K562 (cell line): ENCODE measurements at regions not wholly inside any gene's neighbourhood (a gene's known extent, or its start where the extent isn't known, plus 50 kb on each side); places are given as distances from the start of the nearest gene placed in this dataset.

Experiments
- ATAC-seq: fragments of 200-7000 bp; cut with Tn5 transposase; 3 replicates; pipeline ENCODE4 v1.9.1; 2020; ENCODE audit warnings: moderate library complexity
- BruUV-seq: library from RNA; stranded (reverse); fragments of 400-500 nt; replicated peaks from 2 replicates; lab custom pipeline; 2021; lab: Mats Ljungman, UMichigan
- CTCF ChIA-PET: fragments of 300-600 bp; formaldehyde crosslinking; extraction: SDS; loops from one replicate; lab custom pipeline; 2021; ENCODE audit warnings: low intra/inter-chr PET ratio; lab: Yijun Ruan, JAX
- POLR2A ChIA-PET: fragments of 300-600, 350-650 bp; sonication (Branson Sonifier 250); formaldehyde crosslinking; extraction: SDS; loops from one replicate; lab custom pipeline; 2021; ENCODE audit warnings: antibody characterized with exemption, inconsistent platforms; lab: Yijun Ruan, JAX
- DNase-seq, 4 experiments: peaks; one replicate each; pipeline versions ENCODE4 v3.0.0 to v3.0.0-alpha.2; 2011 to 2018; ENCODE audit warnings: low spot score in 3 of 4, mixed read lengths in 3 of 4; ENCODE audit errors: extremely low read depth in 1 of 4
- FAIRE-seq: peaks from 2 replicates; lab custom pipeline; 2011; peaks lifted over from hg19 to GRCh38; lab: Jason Lieb, UNC
- H2AFZ ChIP-seq: 2 replicates; pipeline ENCODE4 v1.6.0; 2011; ENCODE audit warnings: low read depth, low read length, control low read depth, inconsistent platforms
- H3K27ac ChIP-seq: fragments of 200-600 bp; 3 replicates; pipeline ENCODE4 v1.8.0; 2011; ENCODE audit warnings: low read depth, mild to moderate bottlenecking, control low read depth, inconsistent platforms, low read length, moderate library complexity, mixed read lengths; ENCODE audit errors: extremely low read depth
- H3K27me3 ChIP-seq, 2 experiments: fragments of 300-600 bp in 1 of 2; 2 replicates in 1 of 2; 3 replicates in 1 of 2; pipeline versions ENCODE4 v1.6.0 to v1.8.0; 2011; ENCODE audit warnings: inconsistent platforms in 2 of 2, low read length in 2 of 2, mild to moderate bottlenecking in 1 of 2, mixed read lengths in 1 of 2, moderate library complexity in 1 of 2; ENCODE audit not compliant: control insufficient read depth in 2 of 2, insufficient read depth in 2 of 2
- H3K36me3 ChIP-seq: fragments of 300-600 bp; 3 replicates; pipeline ENCODE4 v1.8.0; 2011; ENCODE audit warnings: mild to moderate bottlenecking, low read length, inconsistent platforms; ENCODE audit not compliant: control insufficient read depth, insufficient read depth
- H3K4me1 ChIP-seq, 2 experiments: fragments of 200-600 bp in 1 of 2; replicated peaks in 1 of 2; 2 replicates in 1 of 2; 3 replicates in 1 of 2; pipeline versions ENCODE4 v1.5.1 to v1.8.0; 2011; ENCODE audit warnings: inconsistent platforms in 2 of 2, low read length in 2 of 2, mild to moderate bottlenecking in 1 of 2, mixed read lengths in 1 of 2, moderate library complexity in 1 of 2; ENCODE audit not compliant: control insufficient read depth in 2 of 2, insufficient read depth in 2 of 2
- H3K4me2 ChIP-seq: 2 replicates; pipeline ENCODE4 v1.6.1; 2011; ENCODE audit warnings: low read length, control low read depth, inconsistent platforms, mixed read lengths; ENCODE audit not compliant: insufficient read depth
- H3K4me3 ChIP-seq: fragments of 200-600 bp; sonication (generic), shearing (Covaris generic); 2 replicates; pipeline ENCODE4 v1.5.1; 2016; ENCODE audit warnings: control low read depth, inconsistent platforms
- H3K79me2 ChIP-seq: fragments of 200-600 bp; 3 replicates; pipeline ENCODE4 v1.8.0; 2011; ENCODE audit warnings: low read length, inconsistent platforms; ENCODE audit not compliant: control insufficient read depth, insufficient read depth
- H3K9ac ChIP-seq, 2 experiments: 2 replicates each; pipeline versions ENCODE4 v1.6.0 to v1.6.1; 2011; ENCODE audit warnings: low read depth in 2 of 2, low read length in 2 of 2, control low read depth in 1 of 2, inconsistent platforms in 1 of 2, mild to moderate bottlenecking in 1 of 2, mixed read lengths in 1 of 2; ENCODE audit not compliant: insufficient read depth in 1 of 2
- H3K9me1 ChIP-seq: one replicate; pipeline ENCODE4 v1.6.0; 2011; ENCODE audit warnings: inconsistent platforms, mild to moderate bottlenecking, low read length, moderate library complexity; ENCODE audit not compliant: control insufficient read depth, insufficient read depth
- H3K9me3 ChIP-seq: replicated peaks from 2 replicates; pipeline ENCODE4 v1.5.1; 2011; ENCODE audit warnings: low read depth, low read length, inconsistent platforms; ENCODE audit not compliant: control insufficient read depth, insufficient read depth
- H4K20me1 ChIP-seq: replicated peaks from 2 replicates; pipeline ENCODE4 v1.6.1; 2011; ENCODE audit warnings: low read length, inconsistent platforms, mixed read lengths; ENCODE audit not compliant: control insufficient read depth, insufficient read depth
- ADNP ChIP-seq: fragments of 200-800 bp; sonication (Bioruptor generic); IDR thresholded peaks from 2 replicates; pipeline ENCODE4 v1.6.1; 2016; ENCODE audit warnings: missing genetic modification characterization, missing compliant biosample characterization
- ARID2 ChIP-seq: fragments of 450-650 bp; IDR thresholded peaks from 2 replicates; pipeline ENCODE4 v1.6.1; 2017; ENCODE audit warnings: antibody characterized with exemption, mild to moderate bottlenecking
- HMGN3 ChIP-seq: IDR thresholded peaks from 2 replicates; pipeline ENCODE4 v1.6.1; 2011; ENCODE audit warnings: borderline replicate concordance, low read depth, mild to moderate bottlenecking, mixed read lengths, low read length; ENCODE audit not compliant: insufficient read length; ENCODE audit errors: extremely low read depth
- HNRNPUL1 ChIP-seq: fragments of 200-400 bp; formaldehyde crosslinking; IDR thresholded peaks from 2 replicates; pipeline ENCODE4 v1.6.1; 2017; ENCODE audit warnings: low read length
- MEIS2 ChIP-seq: fragments of 450-650 bp; IDR thresholded peaks from 2 replicates; pipeline ENCODE4 v1.6.1; 2014; ENCODE audit warnings: mild to moderate bottlenecking; ENCODE audit not compliant: partially characterized antibody
- NFXL1 ChIP-seq: fragments of 450-650 bp; formaldehyde crosslinking; IDR thresholded peaks from 2 replicates; pipeline ENCODE4 v1.4.0; 2021; ENCODE audit warnings: mild to moderate bottlenecking
- RBM17 ChIP-seq: fragments of 200-400 bp; formaldehyde crosslinking; IDR thresholded peaks from 2 replicates; pipeline ENCODE4 v1.6.1; 2017; ENCODE audit warnings: low read depth, mild to moderate bottlenecking, low read length, borderline replicate concordance
- RFX1 ChIP-seq: fragments of 450-650 bp; IDR thresholded peaks from 2 replicates; pipeline ENCODE4 v1.6.1; 2016; ENCODE audit warnings: mild to moderate bottlenecking, moderate library complexity
- RHOXF2B ChIP-seq: fragments of 250-450 bp; sonication (Bioruptor Pico); conservative IDR thresholded peaks from 2 replicates; pipeline ENCODE4 v1.5.1; 2021
- YY1 ChIP-seq, 3 experiments: IDR thresholded peaks; 2 replicates each; pipeline ENCODE4 v1.6.1; 2011; ENCODE audit warnings: low read length in 2 of 3, mild to moderate bottlenecking in 2 of 3, moderate library complexity in 2 of 3, borderline replicate concordance in 1 of 3, control low read depth in 1 of 3, low read depth in 1 of 3; ENCODE audit not compliant: insufficient read depth in 3 of 3, insufficient replicate concordance in 2 of 3, control insufficient read depth in 1 of 3, insufficient read length in 1 of 3; ENCODE audit errors: extremely low read depth in 1 of 3
- ZFP1 ChIP-seq: fragments of 450-650 bp; formaldehyde crosslinking; IDR thresholded peaks from 2 replicates; pipeline ENCODE4 v1.4.0; 2020; ENCODE audit warnings: mild to moderate bottlenecking, mixed read lengths
- ZFP30 ChIP-seq: fragments of 250-450 bp; sonication (Bioruptor Pico); IDR thresholded peaks from 2 replicates; pipeline ENCODE4 v1.8.0; 2022; ENCODE audit warnings: moderate library complexity, mild to moderate bottlenecking, inconsistent platforms, borderline replicate concordance
- WGBS: fragments of 100-300 bp; shearing (Covaris generic); methylation state at CpG from one replicate; pipeline ENCODE4 v1.1.6; 2016; ENCODE audit warnings: low coverage, mixed read lengths; ENCODE audit not compliant: insufficient coverage; ENCODE audit errors: missing lambda C conversion rate; 5-methylcytosine and 5-hydroxymethylcytosine counted together
- in situ Hi-C: fragments of 300-500 bp; cut with MboI; formaldehyde crosslinking; loops from 4 replicates; pipeline ENCODE4 v1.15.0; 2018; ENCODE audit warnings: inconsistent platforms, mixed read lengths
- intact Hi-C: fragments of 100-400 bp; cut with micrococcal nuclease; formaldehyde crosslinking; loops from 2 replicates; pipeline ENCODE4 v1.14.2; 2022
- TF ChIP-seq, protein P1 (sequence below), 2 experiments: fragments of 450-650 bp; conservative IDR thresholded peaks; 2 replicates each; pipeline ENCODE4 v1.6.1; 2017; ENCODE audit warnings: mild to moderate bottlenecking in 2 of 2, moderate library complexity in 2 of 2
- TF ChIP-seq, protein P2 (sequence below): fragments of 250-450 bp; sonication (Bioruptor Pico); IDR thresholded peaks from 2 replicates; pipeline ENCODE4 v1.5.0; 2022; ENCODE audit warnings: mild to moderate bottlenecking
- TF ChIP-seq, protein P3 (sequence below): sonication (generic); formaldehyde crosslinking; IDR thresholded peaks from 2 replicates; pipeline ENCODE4 v1.8.1; 2022; ENCODE audit warnings: missing genetic modification reagents

- no peak overlapping the region for H3K4me3 ChIP-seq
- ATAC-seq (no peak), FAIRE-seq (no peak), DNase-seq (no peak)
- no TSS peak for BruUV-seq
- H3K27me3 ChIP-seq, result no peaks in the 10 kb centered on the region
- ChIA-PET POLR2A (no interaction called here), CTCF (interaction anchor here (0.8 kb wide), 1 partner anchor 152 kb away, joined by 3 read pairs; no protein-coding TSS in a partner anchor)
- no peak overlapping the region for H3K27ac ChIP-seq
- no peaks in the 10 kb centered on the region for H3K36me3 ChIP-seq
- no peaks in the 10 kb centered on the region for H3K9me3 ChIP-seq
- H4K20me1 ChIP-seq, result no peaks in the 10 kb centered on the region
- peak overlapping the region; percentile 30 for H2AFZ ChIP-seq
- no peaks in the 10 kb centered on the region for H3K79me2 ChIP-seq
- 63% methylated on average over 11 of the region's 11 CpGs for WGBS
- in situ Hi-C loops (loop anchor here (10.0 kb wide), 3 partner anchors 135 to 215 kb away; no protein-coding TSS in a partner anchor), intact Hi-C loops (loop anchor here (5.0 kb wide), 1 partner anchor 342 kb away; no protein-coding TSS in a partner anchor)
- no peak overlapping the region for H3K9ac ChIP-seq
- no peak overlapping the region for H3K4me2 ChIP-seq
- peaks cover 0 to 8% of the 10 kb centered on the region in 2 experiments; a peak in 1 of 5 replicates for H3K4me1 ChIP-seq
- H3K9me1 ChIP-seq, result no peaks in the 10 kb centered on the region
- TF ChIP-seq RHOXF2B (CRISPR knock-in tag), result no peak
- TF ChIP-seq RFX1, result no peak
- no peak for TF ChIP-seq ADNP (tag)
- no peak for TF ChIP-seq MEIS2
- no peak for TF ChIP-seq ZFP1 (CRISPR knock-in tag)
- TF ChIP-seq ZFP30, result no peak
- TF ChIP-seq, protein P1, sequence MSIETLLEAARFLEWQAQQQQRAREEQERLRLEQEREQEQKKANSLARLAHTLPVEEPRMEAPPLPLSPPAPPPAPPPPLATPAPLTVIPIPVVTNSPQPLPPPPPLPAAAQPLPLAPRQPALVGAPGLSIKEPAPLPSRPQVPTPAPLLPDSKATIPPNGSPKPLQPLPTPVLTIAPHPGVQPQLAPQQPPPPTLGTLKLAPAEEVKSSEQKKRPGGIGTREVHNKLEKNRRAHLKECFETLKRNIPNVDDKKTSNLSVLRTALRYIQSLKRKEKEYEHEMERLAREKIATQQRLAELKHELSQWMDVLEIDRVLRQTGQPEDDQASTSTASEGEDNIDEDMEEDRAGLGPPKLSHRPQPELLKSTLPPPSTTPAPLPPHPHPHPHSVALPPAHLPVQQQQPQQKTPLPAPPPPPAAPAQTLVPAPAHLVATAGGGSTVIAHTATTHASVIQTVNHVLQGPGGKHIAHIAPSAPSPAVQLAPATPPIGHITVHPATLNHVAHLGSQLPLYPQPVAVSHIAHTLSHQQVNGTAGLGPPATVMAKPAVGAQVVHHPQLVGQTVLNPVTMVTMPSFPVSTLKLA (conservative IDR thresholded peaks at IDR 0.05), result no peak
- no peak for TF ChIP-seq RBM17
- TF ChIP-seq ARID2, result no peak
- TF ChIP-seq, protein P2, sequence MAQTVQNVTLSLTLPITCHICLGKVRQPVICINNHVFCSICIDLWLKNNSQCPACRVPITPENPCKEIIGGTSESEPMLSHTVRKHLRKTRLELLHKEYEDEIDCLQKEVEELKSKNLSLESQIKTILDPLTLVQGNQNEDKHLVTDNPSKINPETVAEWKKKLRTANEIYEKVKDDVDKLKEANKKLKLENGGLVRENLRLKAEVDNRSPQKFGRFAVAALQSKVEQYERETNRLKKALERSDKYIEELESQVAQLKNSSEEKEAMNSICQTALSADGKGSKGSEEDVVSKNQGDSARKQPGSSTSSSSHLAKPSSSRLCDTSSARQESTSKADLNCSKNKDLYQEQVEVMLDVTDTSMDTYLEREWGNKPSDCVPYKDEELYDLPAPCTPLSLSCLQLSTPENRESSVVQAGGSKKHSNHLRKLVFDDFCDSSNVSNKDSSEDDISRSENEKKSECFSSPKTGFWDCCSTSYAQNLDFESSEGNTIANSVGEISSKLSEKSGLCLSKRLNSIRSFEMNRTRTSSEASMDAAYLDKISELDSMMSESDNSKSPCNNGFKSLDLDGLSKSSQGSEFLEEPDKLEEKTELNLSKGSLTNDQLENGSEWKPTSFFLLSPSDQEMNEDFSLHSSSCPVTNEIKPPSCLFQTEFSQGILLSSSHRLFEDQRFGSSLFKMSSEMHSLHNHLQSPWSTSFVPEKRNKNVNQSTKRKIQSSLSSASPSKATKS (CRISPR knock-in tag), result no peak
- TF ChIP-seq HMGN3, result no peak
- TF ChIP-seq YY1 (IDR thresholded peaks at IDR 0.05; ENCODE audit: borderline replicate concordance in 1 of 3, control insufficient read depth in 1 of 3, extremely low read depth in 1 of 3, insufficient read depth in 3 of 3, insufficient read length in 1 of 3, insufficient replicate concordance in 2 of 3, low read depth in 1 of 3, low read length in 2 of 3), result no peak
- no peak for TF ChIP-seq HNRNPUL1
- TF ChIP-seq, protein P3, sequence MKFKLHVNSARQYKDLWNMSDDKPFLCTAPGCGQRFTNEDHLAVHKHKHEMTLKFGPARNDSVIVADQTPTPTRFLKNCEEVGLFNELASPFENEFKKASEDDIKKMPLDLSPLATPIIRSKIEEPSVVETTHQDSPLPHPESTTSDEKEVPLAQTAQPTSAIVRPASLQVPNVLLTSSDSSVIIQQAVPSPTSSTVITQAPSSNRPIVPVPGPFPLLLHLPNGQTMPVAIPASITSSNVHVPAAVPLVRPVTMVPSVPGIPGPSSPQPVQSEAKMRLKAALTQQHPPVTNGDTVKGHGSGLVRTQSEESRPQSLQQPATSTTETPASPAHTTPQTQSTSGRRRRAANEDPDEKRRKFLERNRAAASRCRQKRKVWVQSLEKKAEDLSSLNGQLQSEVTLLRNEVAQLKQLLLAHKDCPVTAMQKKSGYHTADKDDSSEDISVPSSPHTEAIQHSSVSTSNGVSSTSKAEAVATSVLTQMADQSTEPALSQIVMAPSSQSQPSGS (CRISPR knock-in tag), result no peak
- no peak for TF ChIP-seq NFXL1 (CRISPR knock-in tag)
These were observed 84.5 kb downstream of the AREG start for GRCh38 chr4:74529284-74530041.
